A673 (cell line): ENCODE measurements at regions not wholly inside any gene's neighbourhood (a gene's known extent, or its start where the extent isn't known, plus 50 kb on each side); places are given as distances from the start of the nearest gene placed in this dataset.

Experiments
- CTCF ChIP-seq: fragments of 300-800, 200-600 bp; sonication (generic); conservative IDR thresholded peaks from 2 replicates; pipeline ENCODE4 v1.5.1; 2017; ENCODE audit warnings: low read depth, mild to moderate bottlenecking, antibody characterized with exemption, low read length, moderate library complexity, mixed read lengths
- EZH2 ChIP-seq: fragments of 200-600 bp; sonication (generic); IDR thresholded peaks from 2 replicates; pipeline ENCODE4 v1.6.1; 2017; ENCODE audit warnings: borderline replicate concordance, low read depth, mild to moderate bottlenecking, mixed read lengths, antibody characterized with exemption, low read length; ENCODE audit not compliant: poor library complexity, severe bottlenecking

GRCh38 chr2:67076239-67076624 is 320.9 kb upstream of the ETAA1 start:
- TF ChIP-seq CTCF (no peak), EZH2 (no peak)
